ENCODE measurements at regions not wholly inside any gene's neighbourhood (a gene's known extent, or its start where the extent isn't known, plus 50 kb on each side); places are given as distances from the start of the nearest gene placed in this dataset.

- no peak for TF ChIP-seq CTCF (IDR thresholded peaks at IDR 0.05)
- TF ChIP-seq EZH2 (IDR thresholded peaks at IDR 0.05), result no peak
- TF ChIP-seq EZH2phosphoT487 (IDR thresholded peaks at IDR 0.05), result no peak
Measured at GRCh38 chr7:153521370-153521769, 530.8 kb upstream of the DPP6 start.

Measured in neural progenitor cell (in vitro differentiated cells).